MG63 (cell line): ENCODE measurements at regions not wholly inside any gene's neighbourhood (a gene's known extent, or its start where the extent isn't known, plus 50 kb on each side); places are given as distances from the start of the nearest gene placed in this dataset.
A peak's percentile ranks its signal among the peaks of the same experiment; 100 is the strongest.

Experiments used
- DNase-seq: peaks from one replicate; pipeline ENCODE4 v3.0.0-alpha.2; 2020
- H3K27me3 ChIP-seq: fragments of 250-450 bp; sonication (Bioruptor Pico); 2 replicates; pipeline ENCODE4 v1.5.1; 2020; ENCODE audit warnings: mild to moderate bottlenecking, moderate library complexity
- H3K36me3 ChIP-seq: fragments of 250-450 bp; sonication (Bioruptor Pico); 2 replicates; pipeline ENCODE4 v1.5.1; 2020; ENCODE audit warnings: mild to moderate bottlenecking, moderate library complexity
- H3K4me3 ChIP-seq: fragments of 250-450 bp; sonication (Bioruptor Pico); 2 replicates; pipeline ENCODE4 v1.5.1; 2020; ENCODE audit warnings: mild to moderate bottlenecking, moderate library complexity
- H3K9me3 ChIP-seq: fragments of 250-450 bp; sonication (Bioruptor Pico); 2 replicates; pipeline ENCODE4 v1.5.1; 2020; ENCODE audit warnings: mild to moderate bottlenecking, moderate library complexity

DNA sequence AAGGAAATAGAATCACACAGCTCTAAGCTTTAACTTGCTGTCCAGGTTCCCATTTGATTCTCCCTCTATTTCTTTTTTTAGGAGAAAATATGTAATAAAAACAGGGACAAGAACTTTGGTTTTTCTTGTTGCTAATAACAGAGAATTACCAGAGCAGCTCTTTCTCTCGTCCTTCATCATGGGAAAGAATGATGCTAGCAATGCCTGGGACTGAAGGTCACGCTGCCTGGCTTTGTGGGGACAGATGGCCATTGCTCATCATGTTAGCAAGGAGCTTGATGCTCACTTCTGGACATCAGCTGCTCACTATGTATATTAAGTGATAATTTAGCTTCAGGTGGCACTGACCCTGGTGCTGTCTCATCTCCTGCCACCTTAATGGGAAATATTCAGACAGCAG lies 77.3 kb upstream of the AKT3 start:
- Histone ChIP-seq H3K9me3 (no peaks in the 10 kb centered on the region), H3K4me3 (no peak overlapping the region), H3K36me3 (no peaks in the 10 kb centered on the region), H3K27me3 (peaks cover 3% of the 10 kb centered on the region; the same call in 1 of the 2 replicates)
- DNase-seq, result no peak

DNA sequence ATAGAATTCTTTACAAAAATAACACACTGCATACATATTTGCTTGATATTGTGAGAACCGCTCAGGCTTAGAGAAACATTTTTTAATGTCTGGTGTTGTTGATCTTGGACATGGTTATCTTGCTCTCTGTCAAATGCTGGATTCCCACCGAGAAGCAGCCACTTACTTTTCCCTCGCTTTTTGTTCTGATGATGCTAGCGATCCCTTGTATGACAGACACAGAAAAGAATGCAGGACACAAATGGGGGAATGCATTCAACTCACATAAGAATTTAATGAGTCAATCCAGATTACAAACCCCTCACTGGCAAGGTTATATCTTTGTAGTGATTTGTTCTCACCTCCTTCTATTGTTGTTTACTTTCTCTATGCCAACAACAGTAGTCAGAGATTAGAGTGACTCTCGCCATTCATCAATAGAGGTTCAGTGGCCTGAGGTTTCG lies 76.8 kb upstream of the AKT3 start:
- Histone ChIP-seq H3K36me3 (no peaks in the 10 kb centered on the region), H3K4me3 (no peak overlapping the region), H3K9me3 (no peaks in the 10 kb centered on the region), H3K27me3 (peaks cover 3% of the 10 kb centered on the region; the same call in 1 of the 2 replicates)
- DNase-seq, result peak; percentile 75

DNA sequence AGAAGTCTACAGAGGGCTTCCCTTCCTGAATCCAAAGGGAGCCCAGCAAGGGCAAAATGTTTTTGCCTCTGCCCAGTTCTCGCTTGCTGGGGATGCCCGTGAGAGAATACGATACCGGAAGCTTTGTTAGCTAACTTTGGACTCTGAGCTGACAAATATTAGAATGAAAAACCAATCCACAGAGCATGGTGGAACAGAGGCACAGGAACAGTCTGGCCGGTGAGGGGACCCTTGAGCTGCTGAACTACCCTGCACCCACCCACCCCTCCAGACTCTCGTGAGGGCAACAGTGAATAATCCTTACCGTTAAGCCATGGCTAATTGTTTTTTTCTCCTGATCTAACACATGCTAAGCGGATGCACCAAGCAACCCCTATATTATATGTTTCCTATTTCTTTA lies 76.3 kb upstream of the AKT3 start:
- Histone ChIP-seq H3K4me3 (no peak overlapping the region), H3K36me3 (no peaks in the 10 kb centered on the region), H3K9me3 (no peaks in the 10 kb centered on the region), H3K27me3 (peaks cover 3% of the 10 kb centered on the region; the same call in 1 of the 2 replicates)
- no peak for DNase-seq

DNA sequence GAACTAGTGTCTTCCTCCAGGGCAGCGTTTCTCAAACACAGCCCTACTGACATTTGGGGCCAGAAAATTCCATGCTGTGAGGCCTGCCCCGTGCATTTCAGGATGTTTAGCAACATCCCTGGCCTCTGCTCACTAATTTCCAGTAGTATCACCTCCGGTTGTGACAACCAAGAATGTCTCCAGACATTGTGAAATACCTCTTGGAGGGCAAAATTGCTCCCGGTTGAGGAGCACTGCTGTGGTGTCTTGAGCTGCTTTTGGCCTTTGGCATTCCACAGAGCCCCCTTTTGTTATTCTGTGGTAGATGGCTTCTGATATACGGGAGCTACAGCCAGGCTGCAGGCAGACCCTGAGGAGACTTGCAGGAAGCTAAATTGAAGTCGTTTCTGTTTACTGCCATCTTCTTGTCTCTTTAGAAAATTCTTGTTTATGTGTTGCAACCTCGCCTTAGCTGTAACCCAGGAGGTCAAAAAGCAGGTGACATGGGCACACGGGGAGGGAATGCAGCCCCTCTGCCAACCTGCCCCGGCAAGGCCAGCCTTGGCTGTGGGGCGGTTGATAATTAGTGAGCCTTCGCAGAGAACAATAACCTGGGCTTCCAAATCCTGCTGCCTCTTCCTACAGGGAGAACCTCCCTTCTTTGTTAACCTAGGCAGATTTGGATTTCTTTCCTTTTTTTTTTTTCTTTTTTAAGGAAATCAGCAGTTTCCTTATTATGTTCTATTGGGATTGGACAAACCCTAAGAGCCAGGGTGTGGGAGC lies 74.7 kb upstream of the AKT3 start:
- Histone ChIP-seq H3K27me3 (peaks cover 7% of the 10 kb centered on the region; the same call in 1 of the 2 replicates), H3K4me3 (no peak overlapping the region), H3K9me3 (no peaks in the 10 kb centered on the region), H3K36me3 (no peaks in the 10 kb centered on the region)
- no peak for DNase-seq

DNA sequence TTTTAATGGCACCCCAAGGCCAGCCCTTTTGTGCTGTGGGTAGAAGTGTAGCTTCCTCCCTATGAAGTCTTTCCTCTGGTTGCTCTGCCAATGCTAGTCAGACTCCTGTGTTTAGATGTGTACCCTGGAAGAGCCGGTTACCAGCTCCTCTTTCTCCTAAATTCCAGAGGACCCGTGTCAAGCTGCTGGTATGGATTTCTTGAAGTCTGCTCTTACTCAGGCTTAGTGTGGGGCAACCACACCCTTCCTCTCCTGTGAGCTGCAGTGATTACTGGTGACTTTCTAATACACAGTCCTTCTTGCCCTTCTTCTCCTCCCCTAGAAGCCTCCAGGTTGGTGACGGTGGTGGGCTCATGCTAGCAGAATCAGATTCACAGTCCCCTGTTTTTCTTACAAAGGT lies 74.1 kb upstream of the AKT3 start:
- peak; percentile 73 for DNase-seq
- Histone ChIP-seq H3K4me3 (no peak overlapping the region), H3K27me3 (peaks cover 9% of the 10 kb centered on the region), H3K36me3 (no peaks in the 10 kb centered on the region), H3K9me3 (no peaks in the 10 kb centered on the region)

DNA sequence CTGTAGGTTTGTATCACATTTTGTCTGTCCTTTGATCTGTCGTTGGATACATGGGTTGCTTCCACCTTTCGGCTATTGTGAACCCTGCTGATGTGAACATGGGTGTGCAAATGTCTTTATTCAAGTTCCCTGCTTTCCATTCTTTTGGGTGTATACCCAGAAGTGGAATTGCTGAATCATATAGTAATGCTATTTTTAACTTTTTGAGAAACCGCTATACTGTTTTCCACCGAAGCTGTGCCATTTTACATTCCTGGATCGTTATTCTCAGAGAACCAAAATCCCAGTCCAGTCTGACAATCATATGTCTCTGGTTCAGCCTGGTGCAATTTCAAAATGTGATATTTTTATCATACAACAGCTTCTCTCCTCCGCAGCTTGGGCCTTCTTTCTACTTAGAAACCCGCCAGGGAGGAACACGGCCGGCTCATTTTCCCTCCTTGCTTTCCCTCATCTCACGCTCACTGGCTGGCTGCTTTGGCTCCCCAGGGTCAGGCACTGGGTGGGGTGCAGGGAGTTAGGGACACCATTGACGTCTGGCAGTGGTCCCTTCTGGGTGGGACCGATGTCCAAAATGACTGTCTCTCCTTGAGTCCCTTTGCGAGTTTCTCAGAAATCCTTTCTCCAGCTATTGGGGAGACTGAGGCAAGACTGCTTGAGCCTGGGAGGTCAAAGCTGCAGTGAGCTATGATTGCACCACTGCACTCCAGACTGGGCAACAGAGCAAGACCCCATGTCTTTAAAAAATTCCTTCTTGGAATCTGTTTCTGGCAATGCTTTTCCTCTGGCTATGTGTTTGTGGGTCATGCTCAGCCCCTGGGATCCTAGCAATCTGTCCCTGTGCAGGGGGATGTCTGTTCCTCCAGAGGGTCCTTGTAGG lies 73.5 kb upstream of the AKT3 start:
- H3K27me3 ChIP-seq, result peaks cover 14% of the 10 kb centered on the region

DNA sequence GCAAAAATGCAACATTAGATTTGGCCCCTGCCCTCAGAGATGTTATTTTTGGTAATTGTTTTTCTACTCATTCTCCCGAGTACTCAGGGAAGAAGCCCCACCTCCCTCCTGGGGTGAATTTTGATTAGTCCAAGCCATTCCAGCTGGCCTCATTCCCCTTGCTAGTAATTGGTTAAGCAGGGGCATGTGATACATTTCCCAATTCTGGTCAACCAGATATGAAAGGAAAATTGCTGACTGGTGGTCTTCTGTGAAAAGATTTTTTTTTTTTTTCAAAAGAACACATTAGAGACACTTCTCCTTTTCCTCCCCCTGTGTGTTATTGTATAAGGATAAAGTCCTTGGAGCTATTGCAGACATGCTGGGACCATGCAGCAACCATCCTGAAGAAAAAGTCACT lies 71.1 kb upstream of the AKT3 start:
- Histone ChIP-seq H3K9me3 (no peaks in the 10 kb centered on the region), H3K36me3 (no peaks in the 10 kb centered on the region), H3K4me3 (no peak overlapping the region), H3K27me3 (peaks cover 32% of the 10 kb centered on the region)
- DNase-seq, result no peak

More for the DNA sequence above, 73.5 kb upstream of the AKT3 start:
- no peak overlapping the region for H3K4me3 ChIP-seq
- DNase-seq, result no peak
- no peaks in the 10 kb centered on the region for H3K36me3 ChIP-seq
- H3K9me3 ChIP-seq, result no peaks in the 10 kb centered on the region

DNA sequence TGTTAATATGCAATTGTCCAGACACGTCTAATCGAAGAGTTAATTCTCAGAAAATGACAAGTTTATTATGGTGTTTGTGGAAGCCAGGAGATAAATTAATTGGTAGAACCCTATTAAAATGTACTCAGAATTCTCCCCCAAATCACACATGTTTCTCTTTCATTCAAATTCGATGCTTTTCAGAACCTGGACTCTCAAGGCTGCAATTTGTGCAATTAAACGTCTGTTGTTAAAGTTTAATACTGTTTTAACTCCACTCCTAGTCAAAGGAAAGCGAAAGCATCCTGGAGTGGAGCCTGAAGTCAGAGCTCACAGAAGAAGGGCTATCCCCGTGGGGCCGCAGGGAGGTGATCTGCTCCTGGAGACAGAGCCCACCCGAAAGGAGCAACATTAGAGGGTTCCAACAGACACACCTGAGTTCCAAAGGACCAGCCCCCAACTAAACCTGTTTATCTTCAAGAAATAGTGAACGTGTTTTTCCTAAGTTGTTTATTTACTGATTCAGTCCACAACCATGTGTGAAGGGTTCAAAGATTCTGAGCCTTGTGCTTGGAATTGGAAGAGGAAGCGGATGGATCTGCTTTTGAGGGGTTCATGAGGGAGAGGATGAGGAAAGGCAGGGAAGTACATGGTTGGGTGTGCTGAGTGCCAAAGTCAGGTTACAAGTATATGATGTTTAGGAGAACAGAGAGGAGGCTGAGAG lies 68.0 kb upstream of the AKT3 start:
- DNase-seq, result no peak
- H3K36me3 ChIP-seq, result no peaks in the 10 kb centered on the region

DNA sequence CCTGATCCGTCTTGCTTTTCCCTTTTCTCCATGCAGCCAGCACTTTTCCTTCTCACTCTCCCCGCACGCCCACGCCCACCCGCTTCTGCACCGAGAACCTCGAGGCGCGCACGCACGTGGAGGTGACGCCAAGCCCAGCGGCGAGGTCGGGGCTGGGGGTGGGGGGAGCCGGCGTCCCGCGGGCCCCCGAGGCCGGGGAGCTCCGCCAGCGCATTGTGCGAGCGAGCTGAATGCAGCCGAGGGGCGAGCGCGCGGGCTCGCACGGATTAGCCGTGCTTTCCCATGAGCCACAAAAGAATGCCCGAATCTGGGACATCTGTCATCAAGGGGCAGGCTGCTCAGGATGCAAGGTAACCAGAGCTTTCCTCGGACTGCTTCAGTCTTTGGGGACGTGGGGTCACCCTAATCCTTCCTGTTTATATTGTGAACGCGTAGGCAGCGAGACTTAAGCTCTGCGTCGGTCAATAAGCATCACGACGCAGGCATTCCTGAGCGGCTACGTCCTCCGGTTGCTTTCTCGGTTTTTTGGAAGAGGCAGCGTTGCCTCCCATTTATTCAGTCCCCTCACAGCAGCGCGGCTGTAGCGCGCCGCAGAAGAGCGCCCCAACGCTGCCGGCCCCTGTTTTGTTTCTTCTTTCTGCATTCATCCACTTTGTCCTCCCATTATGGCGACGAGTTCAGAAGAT lies 67.3 kb upstream of the AKT3 start:
- Histone ChIP-seq H3K36me3 (no peaks in the 10 kb centered on the region), H3K27me3 (peaks cover 60% of the 10 kb centered on the region), H3K4me3 (peak overlapping the region; percentile 42), H3K9me3 (no peaks in the 10 kb centered on the region)
- peak; percentile 74 for DNase-seq

More for the DNA sequence above, 68.0 kb upstream of the AKT3 start:
- peak overlapping the region; percentile 42 for H3K4me3 ChIP-seq
- H3K27me3 ChIP-seq, result peaks cover 57% of the 10 kb centered on the region
- H3K9me3 ChIP-seq, result no peaks in the 10 kb centered on the region

DNA sequence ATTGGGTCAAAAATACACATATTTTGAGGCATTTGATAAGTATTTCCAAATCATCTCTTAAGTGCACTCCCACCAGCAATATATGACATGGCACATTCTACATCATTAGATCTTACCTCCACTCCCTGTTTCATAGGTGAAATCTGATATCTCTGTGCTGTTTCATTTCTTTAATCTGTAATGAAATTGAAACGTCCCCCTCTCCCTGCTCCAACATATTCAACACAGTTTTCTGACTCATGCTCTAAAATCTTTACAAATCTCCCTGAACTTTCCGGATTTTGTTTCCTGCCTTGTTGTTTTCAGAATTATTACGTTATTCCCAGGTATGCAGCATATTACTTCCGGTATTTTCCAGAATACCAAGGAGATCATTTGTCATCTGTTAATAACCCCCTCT lies 66.1 kb upstream of the AKT3 start:
- H3K27me3 ChIP-seq, result peaks cover 60% of the 10 kb centered on the region
- DNase-seq, result no peak

DNA sequence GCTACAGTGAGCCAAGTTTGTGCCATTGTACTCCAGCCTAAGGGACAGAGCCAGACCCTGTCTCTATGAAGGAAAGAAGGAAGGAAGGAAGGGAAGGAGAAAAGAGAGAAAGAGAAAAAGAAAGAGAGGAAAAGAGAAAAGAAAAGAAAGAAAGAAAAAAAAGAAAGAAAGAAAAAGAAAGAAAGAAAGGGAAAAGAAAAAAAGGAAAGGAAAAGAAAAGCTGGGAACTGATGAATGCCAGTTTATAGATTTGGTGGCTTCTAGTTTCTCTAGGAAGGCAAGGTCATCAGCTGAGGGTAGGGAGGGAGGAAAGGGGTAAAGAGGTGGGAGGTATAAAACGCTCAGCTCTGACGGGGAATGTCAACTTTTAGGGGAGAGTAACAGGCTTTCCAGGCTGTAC lies 62.3 kb upstream of the AKT3 start:
- H3K27me3 ChIP-seq, result peaks cover 56% of the 10 kb centered on the region
- no peak for DNase-seq
- H3K4me3 ChIP-seq, result no peak overlapping the region
- no peaks in the 10 kb centered on the region for H3K36me3 ChIP-seq
- no peaks in the 10 kb centered on the region; the same call in 1 of the 2 replicates for H3K9me3 ChIP-seq

More for the DNA sequence above, 66.1 kb upstream of the AKT3 start:
- H3K9me3 ChIP-seq, result no peaks in the 10 kb centered on the region
- H3K36me3 ChIP-seq, result no peaks in the 10 kb centered on the region
- H3K4me3 ChIP-seq, result no peak overlapping the region

DNA sequence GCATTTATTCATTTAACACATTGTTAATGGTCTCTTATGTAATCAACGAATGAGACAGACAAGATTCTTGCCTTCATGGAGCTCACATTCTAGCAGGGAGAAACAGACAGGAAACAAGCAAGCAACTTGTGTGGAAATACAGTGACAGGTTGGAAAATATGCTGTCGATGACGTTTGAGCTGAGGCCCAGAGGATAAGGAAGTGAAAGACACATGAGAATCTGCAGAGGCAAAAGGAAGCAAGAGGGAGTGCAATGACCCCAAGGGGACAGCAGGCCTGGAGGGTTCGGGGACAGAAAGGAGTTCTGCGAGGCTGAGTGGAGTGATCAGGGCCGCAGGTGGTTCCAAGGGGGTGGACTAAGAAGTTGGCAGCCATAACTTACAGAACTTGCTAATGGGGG lies 60.6 kb upstream of the AKT3 start:
- peaks cover 48% of the 10 kb centered on the region for H3K27me3 ChIP-seq

DNA sequence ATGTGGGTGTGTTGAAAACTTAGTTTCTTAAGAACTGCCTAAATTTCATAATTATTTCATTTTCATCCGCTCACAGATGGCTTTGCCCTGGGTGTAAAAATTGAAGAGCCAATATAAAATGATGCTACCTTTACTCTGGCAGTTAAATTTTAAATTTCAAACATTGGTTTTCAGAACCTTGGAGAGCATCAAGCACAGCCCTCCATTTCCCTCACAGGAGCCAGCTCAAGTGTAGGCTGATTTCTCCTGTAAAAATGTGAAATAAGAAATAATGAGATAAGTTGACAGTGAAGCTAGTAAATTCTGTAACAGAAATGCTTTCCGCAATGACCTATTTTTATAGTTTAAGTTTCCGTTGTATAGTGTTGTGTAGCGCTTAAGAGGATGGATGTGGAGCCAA lies 53.9 kb upstream of the AKT3 start:
- no peaks in the 10 kb centered on the region for H3K36me3 ChIP-seq
- DNase-seq, result no peak
- H3K4me3 ChIP-seq, result no peak overlapping the region
- no peaks in the 10 kb centered on the region for H3K9me3 ChIP-seq
- H3K27me3 ChIP-seq, result peaks cover 59% of the 10 kb centered on the region

More for the DNA sequence above, 60.6 kb upstream of the AKT3 start:
- DNase-seq, result no peak
- Histone ChIP-seq H3K36me3 (no peaks in the 10 kb centered on the region), H3K4me3 (no peak overlapping the region), H3K9me3 (no peaks in the 10 kb centered on the region; the same call in 1 of the 2 replicates)

DNA sequence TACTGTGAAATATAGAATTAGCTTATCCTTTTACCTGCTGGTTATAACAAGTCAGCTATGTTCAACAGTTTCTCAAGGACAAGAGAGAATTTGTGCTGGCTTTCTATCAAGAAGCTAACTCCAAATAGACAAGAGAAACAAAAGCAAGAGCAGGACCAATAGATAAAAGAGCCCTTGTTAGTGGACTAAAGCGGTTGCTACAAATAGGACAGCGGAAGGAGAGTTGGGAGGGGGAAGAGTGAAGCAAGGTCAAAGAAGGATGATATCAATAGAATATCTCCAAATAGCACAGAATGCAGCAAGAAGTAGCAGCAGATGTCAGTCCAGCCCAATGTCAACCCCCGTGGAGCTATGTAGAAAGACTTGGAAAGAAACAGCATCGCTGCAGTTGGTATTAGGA lies 53.0 kb upstream of the AKT3 start:
- no peak for DNase-seq
- peaks cover 60% of the 10 kb centered on the region for H3K27me3 ChIP-seq
- no peak overlapping the region for H3K4me3 ChIP-seq
- H3K9me3 ChIP-seq, result no peaks in the 10 kb centered on the region
- no peaks in the 10 kb centered on the region for H3K36me3 ChIP-seq

DNA sequence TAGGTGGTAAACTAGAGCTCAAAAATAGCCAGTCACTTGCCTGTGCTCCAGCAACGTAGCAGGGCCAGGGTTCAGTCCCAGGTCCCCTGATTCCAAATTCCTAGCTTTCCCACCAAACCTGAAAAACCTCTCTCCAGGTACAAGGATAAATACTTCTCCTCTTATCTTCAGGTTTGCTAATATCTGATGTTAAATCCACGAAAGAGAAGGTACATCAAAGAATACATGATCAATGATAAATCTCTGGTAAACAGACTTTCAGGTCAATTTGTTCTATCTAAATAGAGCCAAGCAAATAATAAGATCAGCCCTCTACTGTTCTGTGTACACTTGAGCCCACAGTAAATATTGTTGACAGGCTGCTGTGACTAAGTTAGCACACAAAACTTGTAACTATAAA lies 52.1 kb upstream of the AKT3 start:
- Histone ChIP-seq H3K27me3 (peaks cover 54% of the 10 kb centered on the region), H3K36me3 (no peaks in the 10 kb centered on the region), H3K4me3 (no peak overlapping the region), H3K9me3 (no peaks in the 10 kb centered on the region)
- no peak for DNase-seq
